Activated CD8-positive, alpha-beta T cell treated with anti-CD3 and anti-CD28 coated beads for 36 hours (primary cell): ENCODE measurements at regions not wholly inside any gene's neighbourhood (a gene's known extent, or its start where the extent isn't known, plus 50 kb on each side); places are given as distances from the start of the nearest gene placed in this dataset.

Source experiments
- ATAC-seq: fragments of 200-7000 bp; cut with Tn5 transposase; one replicate; pipeline ENCODE4 v1.10.0; 2021; ENCODE audit warnings: mild to moderate bottlenecking, moderate library complexity
- CTCF ChIA-PET: fragments of 350-600 bp; sonication (Branson Sonifier 250); formaldehyde crosslinking; loops from one replicate; lab custom pipeline; 2021; ENCODE audit warnings: antibody characterized with exemption; lab: Charles Lee
- POLR2A ChIA-PET: fragments of 350-600 bp; sonication (Branson Sonifier 250); formaldehyde crosslinking; loops from one replicate; lab custom pipeline; 2021; ENCODE audit warnings: antibody characterized with exemption; lab: Charles Lee
- DNase-seq: peaks from one replicate; pipeline ENCODE4 v3.0.0-alpha.2; 2020
- H3K27ac Mint-ChIP-seq: one replicate; pipeline ENCODE4 v1.8.0; 2021; ENCODE audit warnings: mild to moderate bottlenecking, mixed read lengths
- H3K27me3 Mint-ChIP-seq: one replicate; pipeline ENCODE4 v1.8.0; 2021; ENCODE audit warnings: mixed read lengths
- H3K36me3 Mint-ChIP-seq: one replicate; pipeline ENCODE4 v1.8.0; 2021; ENCODE audit warnings: low read depth, mixed read lengths
- H3K4me1 Mint-ChIP-seq: one replicate; pipeline ENCODE4 v1.8.0; 2021; ENCODE audit warnings: low read depth, mixed read lengths
- H3K4me3 Mint-ChIP-seq: one replicate; pipeline ENCODE4 v1.8.0; 2021; ENCODE audit warnings: mild to moderate bottlenecking, moderate library complexity, mixed read lengths
- H3K9me3 Mint-ChIP-seq: one replicate; pipeline ENCODE4 v1.8.0; 2021; ENCODE audit warnings: mixed read lengths
- intact Hi-C: fragments of 100-400 bp; cut with micrococcal nuclease; formaldehyde crosslinking; loops from one replicate; pipeline ENCODE4 v1.10.0; 2022
- TF ChIP-seq, protein P1 (sequence below): fragments of 200-600 bp; IDR thresholded peaks from one replicate; pipeline ENCODE4 v1.8.0; 2022; ENCODE audit warnings: antibody characterized with exemption, mild to moderate bottlenecking

GRCh38 chr3:152061296-152061695 lies 187.9 kb downstream of the SUCNR1 start:
- TF ChIP-seq, protein P1, sequence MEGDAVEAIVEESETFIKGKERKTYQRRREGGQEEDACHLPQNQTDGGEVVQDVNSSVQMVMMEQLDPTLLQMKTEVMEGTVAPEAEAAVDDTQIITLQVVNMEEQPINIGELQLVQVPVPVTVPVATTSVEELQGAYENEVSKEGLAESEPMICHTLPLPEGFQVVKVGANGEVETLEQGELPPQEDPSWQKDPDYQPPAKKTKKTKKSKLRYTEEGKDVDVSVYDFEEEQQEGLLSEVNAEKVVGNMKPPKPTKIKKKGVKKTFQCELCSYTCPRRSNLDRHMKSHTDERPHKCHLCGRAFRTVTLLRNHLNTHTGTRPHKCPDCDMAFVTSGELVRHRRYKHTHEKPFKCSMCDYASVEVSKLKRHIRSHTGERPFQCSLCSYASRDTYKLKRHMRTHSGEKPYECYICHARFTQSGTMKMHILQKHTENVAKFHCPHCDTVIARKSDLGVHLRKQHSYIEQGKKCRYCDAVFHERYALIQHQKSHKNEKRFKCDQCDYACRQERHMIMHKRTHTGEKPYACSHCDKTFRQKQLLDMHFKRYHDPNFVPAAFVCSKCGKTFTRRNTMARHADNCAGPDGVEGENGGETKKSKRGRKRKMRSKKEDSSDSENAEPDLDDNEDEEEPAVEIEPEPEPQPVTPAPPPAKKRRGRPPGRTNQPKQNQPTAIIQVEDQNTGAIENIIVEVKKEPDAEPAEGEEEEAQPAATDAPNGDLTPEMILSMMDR: no peak
- intact Hi-C loops: no loop called here
- no peak for DNase-seq
- Mint-ChIP-seq H3K4me3 (no peak overlapping the region), H3K27me3 (no peaks in the 10 kb centered on the region), H3K9me3 (no peaks in the 10 kb centered on the region), H3K4me1 (no peaks in the 10 kb centered on the region), H3K36me3 (no peaks in the 10 kb centered on the region), H3K27ac (no peak overlapping the region)
- POLR2A ChIA-PET: no interaction called here
- CTCF ChIA-PET: interaction anchor here (0.9 to 2.3 kb wide), 2 partner anchors 9 to 11 kb away, joined by 3 to 7 read pairs; no protein-coding TSS in a partner anchor
- ATAC-seq: no peak

GRCh38 chr3:152069871-152070270 lies 196.4 kb downstream of the SUCNR1 start:
- intact Hi-C loops: loop anchor here (5.0 kb wide), 1 partner anchor 402 kb away; no protein-coding TSS in a partner anchor
- DNase-seq (no peak), ATAC-seq (peak; percentile 68)
- POLR2A ChIA-PET: no interaction called here
- Mint-ChIP-seq H3K9me3 (peaks cover 2% of the 10 kb centered on the region), H3K4me3 (no peak overlapping the region), H3K27ac (no peak overlapping the region), H3K36me3 (no peaks in the 10 kb centered on the region), H3K27me3 (no peaks in the 10 kb centered on the region), H3K4me1 (no peaks in the 10 kb centered on the region)
- CTCF ChIA-PET: interaction anchor here (1.1 kb wide), 1 partner anchor 8 kb away, joined by 3 read pairs; no protein-coding TSS in a partner anchor
- TF ChIP-seq, protein P1: no peak

DNA sequence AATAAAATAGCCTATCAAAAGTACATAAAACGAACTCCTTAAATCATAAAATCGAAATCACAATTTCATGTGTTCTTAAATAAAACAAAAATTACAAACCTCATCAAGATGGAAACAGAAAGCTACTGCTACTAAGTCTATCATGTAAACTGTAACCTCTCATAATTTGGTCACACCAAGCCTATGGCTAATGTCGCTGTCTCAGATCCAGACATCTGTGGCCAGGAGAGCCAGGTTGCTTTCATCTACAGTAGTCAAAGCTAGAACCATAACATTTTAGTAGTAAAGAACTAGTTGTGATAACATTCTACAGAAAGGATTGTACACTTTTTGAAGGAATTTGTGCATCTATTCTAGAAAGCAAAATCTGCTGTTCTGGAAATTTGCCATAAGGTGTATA lies 197.4 kb upstream of the MBNL1 start:
- intact Hi-C loops: loop anchor here (5.0 kb wide), 1 partner anchor 401 kb away; no protein-coding TSS in a partner anchor
- ATAC-seq: no peak
- TF ChIP-seq, protein P1: no peak
- Mint-ChIP-seq H3K4me3 (no peak overlapping the region), H3K9me3 (peaks cover 2% of the 10 kb centered on the region), H3K27ac (no peak overlapping the region), H3K27me3 (no peaks in the 10 kb centered on the region), H3K4me1 (no peaks in the 10 kb centered on the region), H3K36me3 (no peaks in the 10 kb centered on the region)
- no peak for DNase-seq
- ChIA-PET CTCF (interaction anchor here (0.7 to 2.9 kb wide), 18 partner anchors 9 to 401 kb away, joined by 3 to 20 read pairs (median 4); partner anchors contain the start of gene MBNL1), POLR2A (no interaction called here)

DNA sequence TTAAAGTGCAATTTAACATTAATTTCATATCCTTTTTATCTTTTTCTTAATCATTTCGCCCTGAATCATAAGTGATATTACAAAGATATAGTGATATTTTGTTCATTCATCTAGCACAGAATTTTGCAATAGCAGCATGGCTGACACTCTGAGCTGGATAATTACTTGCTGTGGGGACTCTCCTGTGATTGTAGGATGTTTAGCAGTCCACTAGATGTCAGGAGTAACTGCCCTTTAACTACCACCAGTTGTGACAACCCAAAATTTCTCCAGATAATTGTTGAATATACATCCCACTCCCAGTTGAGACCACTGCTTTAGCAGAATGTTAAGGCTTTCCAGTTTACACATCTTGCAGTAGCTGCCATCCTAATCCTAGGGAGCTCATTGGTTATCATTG lies 196.8 kb upstream of the MBNL1 start:
- intact Hi-C loops: loop anchor here (5.0 kb wide), 1 partner anchor 400 kb away; no protein-coding TSS in a partner anchor
- peak; percentile 6 for DNase-seq
- no peak overlapping the region for H3K4me3 Mint-ChIP-seq
- no peaks in the 10 kb centered on the region for H3K27me3 Mint-ChIP-seq
- ChIA-PET POLR2A (interaction anchor here (0.6 to 1.0 kb wide), 2 partner anchors 400 to 1871 kb away, joined by 3 to 6 read pairs; no protein-coding TSS in a partner anchor), CTCF (interaction anchor here (0.7 to 2.9 kb wide), 21 partner anchors 10 to 401 kb away, joined by 3 to 20 read pairs (median 4); partner anchors contain the start of gene MBNL1)
- H3K27ac Mint-ChIP-seq: no peak overlapping the region
- H3K9me3 Mint-ChIP-seq: peaks cover 2% of the 10 kb centered on the region
- peak; percentile 84 for ATAC-seq
- no peaks in the 10 kb centered on the region for H3K36me3 Mint-ChIP-seq
- H3K4me1 Mint-ChIP-seq: no peaks in the 10 kb centered on the region
- TF ChIP-seq, protein P1: peak; percentile 59

GRCh38 chr3:152073267-152073666 lies 195.5 kb upstream of the MBNL1 start:
- no peaks in the 10 kb centered on the region for H3K27me3 Mint-ChIP-seq
- H3K4me3 Mint-ChIP-seq: no peak overlapping the region
- intact Hi-C loops: loop anchor here (5.0 kb wide), 1 partner anchor 399 kb away; no protein-coding TSS in a partner anchor
- POLR2A ChIA-PET: no interaction called here
- H3K4me1 Mint-ChIP-seq: no peaks in the 10 kb centered on the region
- H3K9me3 Mint-ChIP-seq: peaks cover 2% of the 10 kb centered on the region
- CTCF ChIA-PET: interaction anchor here (0.9 kb wide), 1 partner anchor 112 kb away, joined by 3 read pairs; no protein-coding TSS in a partner anchor
- no peak overlapping the region for H3K27ac Mint-ChIP-seq
- ATAC-seq (no peak), DNase-seq (no peak)
- no peaks in the 10 kb centered on the region for H3K36me3 Mint-ChIP-seq
- TF ChIP-seq, protein P1: no peak
